BJ (cell line): ENCODE measurements at regions not wholly inside any gene's neighbourhood (a gene's known extent, or its start where the extent isn't known, plus 50 kb on each side); places are given as distances from the start of the nearest gene placed in this dataset.

Source experiments
- CTCF ChIA-PET: fragments of 350-600 bp; formaldehyde crosslinking; extraction: SDS; loops from one replicate; lab custom pipeline; 2021; ENCODE audit warnings: antibody characterized with exemption, inconsistent platforms; lab: Yijun Ruan, JAX
- POLR2A ChIA-PET: fragments of 300-600 bp; sonication (Branson Sonifier 250); formaldehyde crosslinking; extraction: SDS; loops from one replicate; lab custom pipeline; 2021; ENCODE audit warnings: antibody characterized with exemption; lab: Charles Lee
- DNase-seq: peaks from one replicate; pipeline ENCODE4 v3.0.0-alpha.2; 2011; ENCODE audit warnings: low read depth
- H3K27me3 ChIP-seq: 2 replicates; pipeline ENCODE4 v1.6.0; 2011; ENCODE audit warnings: low read length; ENCODE audit not compliant: control insufficient read depth, insufficient read depth
- H3K36me3 ChIP-seq: 2 replicates; pipeline ENCODE4 v1.5.1; 2011; ENCODE audit warnings: low read length; ENCODE audit not compliant: control insufficient read depth, insufficient read depth
- H3K4me3 ChIP-seq: 2 replicates; pipeline ENCODE4 v1.5.1; 2011; ENCODE audit warnings: low read depth, mild to moderate bottlenecking, control low read depth, low read length
- CTCF ChIP-seq: IDR thresholded peaks from 2 replicates; pipeline ENCODE4 v1.5.1; 2011; ENCODE audit warnings: low read depth, mild to moderate bottlenecking, control low read depth, inconsistent platforms, low read length, moderate library complexity; ENCODE audit not compliant: insufficient read depth

- ChIA-PET CTCF (no interaction called here), POLR2A (no interaction called here)
- no peaks in the 10 kb centered on the region for H3K36me3 ChIP-seq
- TF ChIP-seq CTCF: no peak
- H3K4me3 ChIP-seq: no peak overlapping the region
- no peak for DNase-seq
- H3K27me3 ChIP-seq: no peaks in the 10 kb centered on the region
Observed at GRCh38 chr11:92808022-92808421, 161.4 kb upstream of the MTNR1B start.

- CTCF ChIA-PET: no interaction called here
- Histone ChIP-seq H3K27me3 (no peaks in the 10 kb centered on the region), H3K4me3 (no peak overlapping the region), H3K36me3 (no peaks in the 10 kb centered on the region)
- POLR2A ChIA-PET: no interaction called here
- TF ChIP-seq CTCF: no peak
- DNase-seq: no peak
Observed at GRCh38 chr11:92810423-92811064, 158.9 kb upstream of the MTNR1B start.

- ChIA-PET POLR2A (no interaction called here), CTCF (no interaction called here)
- TF ChIP-seq CTCF: no peak
- no peak for DNase-seq
- no peaks in the 10 kb centered on the region for H3K36me3 ChIP-seq
- H3K27me3 ChIP-seq: no peaks in the 10 kb centered on the region
- no peak overlapping the region for H3K4me3 ChIP-seq
Observed at GRCh38 chr11:92811341-92811740, 158.1 kb upstream of the MTNR1B start.

- Histone ChIP-seq H3K36me3 (no peaks in the 10 kb centered on the region), H3K4me3 (no peak overlapping the region), H3K27me3 (no peaks in the 10 kb centered on the region)
- no peak for TF ChIP-seq CTCF
- CTCF ChIA-PET: no interaction called here
- no peak for DNase-seq
- POLR2A ChIA-PET: no interaction called here
Observed at GRCh38 chr11:92812841-92813240, 156.6 kb upstream of the MTNR1B start.

- no peak for TF ChIP-seq CTCF
- ChIA-PET POLR2A (no interaction called here), CTCF (no interaction called here)
- H3K36me3 ChIP-seq: no peaks in the 10 kb centered on the region
- H3K4me3 ChIP-seq: no peak overlapping the region
- H3K27me3 ChIP-seq: no peaks in the 10 kb centered on the region
- DNase-seq: no peak
Observed at GRCh38 chr11:92819830-92820229, 149.6 kb upstream of the MTNR1B start.
